Fibroblast of upper back skin (primary cell): ENCODE measurements at regions not wholly inside any gene's neighbourhood (a gene's known extent, or its start where the extent isn't known, plus 50 kb on each side); places are given as distances from the start of the nearest gene placed in this dataset.

ENCODE experiments used
- DNase-seq: peaks from one replicate; pipeline ENCODE4 v3.0.0-alpha.2; 2013

- peak; percentile 83 for DNase-seq
These were observed 53.7 kb upstream of the TMX4 start for GRCh38 chr20:8073024-8073832.

- no peak for DNase-seq
These were observed 55.4 kb upstream of the TMX4 start for GRCh38 chr20:8074931-8075330.

- DNase-seq = no peak
These were observed 55.5 kb upstream of the PLCB1 start for GRCh38 chr20:8076306-8077136.

GRCh38 chr20:8077137-8077466 is 55.0 kb upstream of the PLCB1 start:
- peak; percentile 38 for DNase-seq

- DNase-seq = no peak
These were observed 53.5 kb upstream of the PLCB1 start for GRCh38 chr20:8078528-8078914.

- DNase-seq = no peak
These were observed 52.1 kb upstream of the PLCB1 start for GRCh38 chr20:8079976-8080375.

GRCh38 chr20:8082025-8082424 is 50.0 kb upstream of the PLCB1 start:
- DNase-seq = no peak
